OCI-LY3 (cell line): ENCODE measurements at regions not wholly inside any gene's neighbourhood (a gene's known extent, or its start where the extent isn't known, plus 50 kb on each side); places are given as distances from the start of the nearest gene placed in this dataset.

Experiments used
- CTCF ChIP-seq: fragments of 200-600, 300-600 bp; sonication (generic); IDR thresholded peaks from 2 replicates; pipeline ENCODE4 v1.5.1; 2014; ENCODE audit warnings: antibody characterized with exemption, low read length, low read depth
- EZH2phosphoT487 ChIP-seq: fragments of 200-600 bp; shearing (Covaris generic); IDR thresholded peaks from 2 replicates; pipeline ENCODE4 v1.6.1; 2018; ENCODE audit warnings: antibody characterized with exemption, mixed run types, low read depth

- peak; percentile 56 for TF ChIP-seq CTCF
- TF ChIP-seq EZH2phosphoT487 = no peak
Measured at GRCh38 chrX:7996414-7996813, 69.2 kb upstream of the PNPLA4 start.
